GM12864 (cell line): ENCODE measurements at regions not wholly inside any gene's neighbourhood (a gene's known extent, or its start where the extent isn't known, plus 50 kb on each side); places are given as distances from the start of the nearest gene placed in this dataset.

ENCODE experiments used
- DNase-seq: peaks from one replicate; pipeline ENCODE4 v3.0.0-alpha.2; 2011; ENCODE audit warnings: low read depth
- H3K4me3 ChIP-seq: 2 replicates; pipeline ENCODE4 v1.5.1; 2011; ENCODE audit warnings: mild to moderate bottlenecking, low read depth, low read length, control low read depth
- TF ChIP-seq, protein P1 (sequence below): IDR thresholded peaks from 2 replicates; pipeline ENCODE4 v1.5.1; 2011; ENCODE audit warnings: low read depth, mild to moderate bottlenecking, moderate library complexity, low read length, control low read depth, inconsistent platforms; ENCODE audit errors: missing control alignments

DNA sequence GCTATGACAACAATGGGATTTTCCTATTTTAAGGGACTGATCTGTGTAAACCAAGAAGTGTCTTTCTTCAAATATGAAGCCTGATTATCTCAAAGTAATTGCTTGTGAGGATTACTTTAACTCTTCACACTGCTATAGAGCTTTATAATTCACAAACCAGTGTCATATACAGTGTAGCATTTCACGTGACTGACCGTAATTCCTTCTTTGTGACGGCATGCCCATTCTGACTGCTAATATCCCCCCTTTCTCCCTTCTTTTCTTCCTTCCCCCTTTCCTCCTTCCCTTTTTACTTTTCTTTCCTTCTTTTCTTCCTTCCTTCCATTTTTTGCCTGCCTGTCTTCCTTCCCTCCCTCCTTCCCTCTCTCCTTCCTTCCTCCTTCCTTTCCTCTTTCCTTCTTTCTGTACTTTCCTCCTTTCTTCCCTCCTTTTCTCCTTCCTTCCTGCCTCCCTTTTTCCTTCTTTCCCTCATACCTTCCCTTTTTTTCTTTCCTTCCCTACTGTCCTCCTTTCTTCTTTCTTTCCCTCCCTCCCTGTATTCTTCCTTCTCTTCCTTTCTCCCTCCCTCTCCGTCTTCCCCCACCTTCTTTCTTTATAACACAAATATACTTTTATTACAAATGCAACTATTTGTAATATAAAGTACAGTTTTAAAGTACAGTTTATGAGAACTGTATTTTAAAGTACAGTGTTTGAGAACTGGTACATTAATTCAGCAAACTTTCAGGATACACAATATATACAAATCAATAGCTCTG, 75.0 kb upstream of the EXOC2 start:
- no peak for DNase-seq
- TF ChIP-seq, protein P1, sequence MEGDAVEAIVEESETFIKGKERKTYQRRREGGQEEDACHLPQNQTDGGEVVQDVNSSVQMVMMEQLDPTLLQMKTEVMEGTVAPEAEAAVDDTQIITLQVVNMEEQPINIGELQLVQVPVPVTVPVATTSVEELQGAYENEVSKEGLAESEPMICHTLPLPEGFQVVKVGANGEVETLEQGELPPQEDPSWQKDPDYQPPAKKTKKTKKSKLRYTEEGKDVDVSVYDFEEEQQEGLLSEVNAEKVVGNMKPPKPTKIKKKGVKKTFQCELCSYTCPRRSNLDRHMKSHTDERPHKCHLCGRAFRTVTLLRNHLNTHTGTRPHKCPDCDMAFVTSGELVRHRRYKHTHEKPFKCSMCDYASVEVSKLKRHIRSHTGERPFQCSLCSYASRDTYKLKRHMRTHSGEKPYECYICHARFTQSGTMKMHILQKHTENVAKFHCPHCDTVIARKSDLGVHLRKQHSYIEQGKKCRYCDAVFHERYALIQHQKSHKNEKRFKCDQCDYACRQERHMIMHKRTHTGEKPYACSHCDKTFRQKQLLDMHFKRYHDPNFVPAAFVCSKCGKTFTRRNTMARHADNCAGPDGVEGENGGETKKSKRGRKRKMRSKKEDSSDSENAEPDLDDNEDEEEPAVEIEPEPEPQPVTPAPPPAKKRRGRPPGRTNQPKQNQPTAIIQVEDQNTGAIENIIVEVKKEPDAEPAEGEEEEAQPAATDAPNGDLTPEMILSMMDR = no peak

DNA sequence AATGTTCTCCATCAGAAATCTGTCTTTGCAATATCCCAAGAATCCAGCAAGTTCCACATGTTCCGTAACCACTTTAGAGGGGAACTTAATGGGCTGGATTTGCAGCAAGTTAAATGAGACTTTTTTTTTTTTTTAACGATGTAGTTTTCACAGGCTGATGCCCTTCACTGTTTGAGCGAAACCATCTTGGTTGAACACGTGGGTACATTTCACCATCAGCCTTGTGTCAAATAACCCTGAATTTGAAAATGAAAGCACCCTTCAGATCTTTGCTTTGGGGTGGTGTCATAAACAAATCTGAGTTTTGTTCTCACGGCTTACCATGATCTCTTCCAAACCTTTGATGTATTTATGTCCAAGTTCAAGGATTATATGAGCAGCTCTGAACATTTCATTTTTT, 73.7 kb upstream of the EXOC2 start:
- peak; percentile 26 for DNase-seq
- TF ChIP-seq, protein P1 = no peak
- H3K4me3 ChIP-seq = no peak overlapping the region; the same call in 1 of the 2 replicates

More for the DNA sequence above, 75.0 kb upstream of the EXOC2 start:
- H3K4me3 ChIP-seq = no peak overlapping the region

DNA sequence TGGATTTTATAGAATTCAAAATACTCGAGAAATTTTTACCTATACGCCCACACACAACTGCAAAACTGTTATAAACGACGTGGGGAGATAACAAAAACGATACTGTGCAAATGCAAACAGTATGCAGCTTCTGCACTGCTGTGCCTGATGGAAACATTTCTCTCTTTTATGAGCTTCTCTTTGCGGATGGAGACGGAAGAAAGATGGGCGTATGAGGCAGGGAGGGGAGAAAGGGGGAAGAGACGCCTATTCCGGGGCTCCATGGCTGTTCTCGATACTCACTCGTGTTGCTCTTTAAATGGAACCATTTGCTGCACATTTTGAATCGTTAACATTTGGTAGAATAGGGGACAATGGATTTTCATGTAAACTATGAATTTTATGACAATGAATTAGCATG, 69.1 kb upstream of the EXOC2 start:
- no peak overlapping the region for H3K4me3 ChIP-seq

DNA sequence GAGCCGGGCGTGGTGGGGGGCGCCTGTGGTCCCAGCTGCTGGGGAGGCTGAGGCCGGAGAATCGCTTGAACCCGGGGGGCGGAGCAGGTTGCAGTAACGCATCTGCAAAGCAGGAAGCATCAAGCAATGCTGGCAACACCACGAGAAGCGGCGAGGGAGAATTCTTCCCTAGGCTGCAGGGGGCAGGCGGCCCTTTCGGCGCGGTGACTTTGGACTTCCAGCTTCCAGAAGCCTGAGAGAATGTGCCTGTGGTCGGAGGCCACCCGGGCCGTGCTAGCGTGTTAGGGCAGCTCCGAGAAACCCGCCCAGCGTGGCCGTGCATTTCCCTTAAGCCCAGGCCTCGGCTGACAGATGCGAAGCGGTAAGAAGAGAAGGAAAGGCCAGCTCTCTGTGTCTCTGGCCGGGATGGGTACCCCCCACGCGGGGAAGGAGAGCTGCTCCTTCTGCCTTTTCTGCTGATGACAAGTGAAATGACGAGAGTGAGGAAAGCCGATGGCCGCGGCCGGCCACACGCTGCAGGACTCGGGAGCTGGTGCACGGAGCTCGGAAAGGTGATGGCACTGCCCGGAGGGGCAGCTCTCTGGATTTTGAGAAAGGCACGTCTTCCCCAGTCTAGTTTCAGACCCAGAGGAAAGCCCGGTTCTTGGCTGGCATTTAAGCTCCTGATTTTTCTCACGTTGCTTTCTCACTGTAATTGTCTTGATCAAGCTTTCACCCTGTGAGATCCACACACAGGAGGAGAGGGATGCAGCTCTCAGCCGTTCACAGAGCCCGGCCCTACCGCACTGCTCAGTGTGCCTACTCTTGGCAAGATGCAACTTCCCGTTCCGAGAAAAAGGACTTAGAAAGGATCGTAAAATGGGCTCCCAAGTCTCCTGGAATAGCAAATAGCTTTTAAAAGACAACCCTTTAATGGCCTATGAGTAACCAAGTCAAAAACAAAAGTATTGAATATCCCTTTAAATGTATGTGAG, 68.3 kb upstream of the EXOC2 start:
- H3K4me3 ChIP-seq = no peak overlapping the region

More for the DNA sequence above, 69.1 kb upstream of the EXOC2 start:
- DNase-seq = no peak
- TF ChIP-seq, protein P1 = no peak

DNA sequence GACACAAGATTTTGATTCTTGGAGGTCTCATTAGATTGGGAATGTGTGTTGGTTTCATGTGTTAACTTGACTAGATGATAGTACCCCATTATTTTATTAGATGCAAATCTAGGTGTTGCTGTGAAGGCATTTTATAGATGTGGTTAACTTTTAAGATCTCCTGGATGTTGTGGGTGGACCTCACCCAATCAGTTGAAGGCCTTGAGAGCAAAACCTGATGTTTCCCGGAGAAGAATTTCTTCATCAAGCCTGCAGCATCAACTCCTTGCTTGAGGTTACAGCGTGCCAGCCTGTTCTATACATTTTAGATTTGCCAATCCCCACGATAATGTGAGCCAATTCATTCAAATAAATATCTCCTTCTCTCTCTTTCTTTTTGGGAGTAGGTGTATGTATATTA, 66.8 kb upstream of the EXOC2 start:
- TF ChIP-seq, protein P1 = no peak
- DNase-seq = no peak
- no peak overlapping the region for H3K4me3 ChIP-seq

More for the DNA sequence above, 68.3 kb upstream of the EXOC2 start:
- TF ChIP-seq, protein P1 = no peak
- no peak for DNase-seq

DNA sequence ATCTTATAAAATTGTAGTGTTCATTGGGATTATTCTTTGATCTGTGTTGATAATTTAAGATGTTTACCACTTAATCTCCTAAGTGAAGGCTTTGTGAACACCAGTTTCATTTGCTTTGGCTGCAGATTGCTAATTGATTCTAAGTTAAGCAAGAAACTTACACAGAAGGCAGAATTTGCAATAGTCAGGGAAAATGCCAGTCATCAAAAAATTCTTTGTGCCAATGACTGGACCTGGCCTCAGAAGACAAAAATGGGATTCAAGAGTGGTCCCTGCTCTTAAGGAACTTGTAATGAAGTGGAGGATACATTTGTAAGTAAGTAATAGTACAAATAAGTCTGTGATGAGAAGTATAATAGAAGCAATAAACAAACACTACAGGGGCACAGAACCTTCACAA, 63.3 kb upstream of the EXOC2 start:
- TF ChIP-seq, protein P1 = no peak
- H3K4me3 ChIP-seq = no peak overlapping the region
- no peak for DNase-seq
